Calu3 (cell line): ENCODE measurements at regions not wholly inside any gene's neighbourhood (a gene's known extent, or its start where the extent isn't known, plus 50 kb on each side); places are given as distances from the start of the nearest gene placed in this dataset.

ENCODE experiments used
- BruUV-seq: library from RNA; stranded (reverse); fragments of 400-500 nt; replicated peaks from 2 replicates; lab custom pipeline; 2021; lab: Mats Ljungman, UMichigan
- CTCF ChIA-PET: fragments of 300-600 bp; sonication (Branson Sonifier 250); formaldehyde crosslinking; loops from one replicate; lab custom pipeline; 2022; ENCODE audit warnings: antibody characterized with exemption; lab: Charles Lee
- DNase-seq: peaks from one replicate; pipeline ENCODE4 v3.0.0; 2022
- H3K27ac Mint-ChIP-seq: one replicate; pipeline ENCODE4 v1.8.0; 2022; ENCODE audit warnings: mixed read lengths; ENCODE audit not compliant: unreplicated experiment
- H3K27me3 Mint-ChIP-seq: one replicate; pipeline ENCODE4 v1.8.0; 2022; ENCODE audit warnings: mixed read lengths; ENCODE audit not compliant: unreplicated experiment
- H3K36me3 Mint-ChIP-seq: one replicate; pipeline ENCODE4 v1.8.0; 2022; ENCODE audit warnings: mild to moderate bottlenecking, moderate library complexity, mixed read lengths; ENCODE audit not compliant: insufficient read depth, unreplicated experiment
- H3K4me1 Mint-ChIP-seq: one replicate; pipeline ENCODE4 v1.8.0; 2022; ENCODE audit warnings: mild to moderate bottlenecking, low read depth, mixed read lengths; ENCODE audit not compliant: unreplicated experiment
- H3K4me3 Mint-ChIP-seq: one replicate; pipeline ENCODE4 v1.8.0; 2022; ENCODE audit warnings: mild to moderate bottlenecking, low read depth, moderate library complexity, mixed read lengths; ENCODE audit not compliant: unreplicated experiment
- H3K9me3 Mint-ChIP-seq: one replicate; pipeline ENCODE4 v1.8.0; 2022; ENCODE audit warnings: low read depth, mixed read lengths; ENCODE audit not compliant: unreplicated experiment
- intact Hi-C: fragments of 100-400 bp; cut with micrococcal nuclease; formaldehyde crosslinking; loops from one replicate; pipeline ENCODE4 v1.10.0; 2022; ENCODE audit not compliant: unreplicated experiment
- TF ChIP-seq, protein P1 (sequence below): fragments of 200-600 bp; IDR thresholded peaks from one replicate; pipeline ENCODE4 v1.8.0; 2022; ENCODE audit warnings: antibody characterized with exemption; ENCODE audit not compliant: unreplicated experiment

GRCh38 chr22:36088292-36088691, 59.7 kb upstream of the RBFOX2 start:
- intact Hi-C loops, result no loop called here
- no peaks in the 10 kb centered on the region for H3K27me3 Mint-ChIP-seq
- H3K27ac Mint-ChIP-seq, result no peak overlapping the region
- no peaks in the 10 kb centered on the region for H3K9me3 Mint-ChIP-seq
- no TSS peak for BruUV-seq
- CTCF ChIA-PET, result no interaction called here
- TF ChIP-seq, protein P1, sequence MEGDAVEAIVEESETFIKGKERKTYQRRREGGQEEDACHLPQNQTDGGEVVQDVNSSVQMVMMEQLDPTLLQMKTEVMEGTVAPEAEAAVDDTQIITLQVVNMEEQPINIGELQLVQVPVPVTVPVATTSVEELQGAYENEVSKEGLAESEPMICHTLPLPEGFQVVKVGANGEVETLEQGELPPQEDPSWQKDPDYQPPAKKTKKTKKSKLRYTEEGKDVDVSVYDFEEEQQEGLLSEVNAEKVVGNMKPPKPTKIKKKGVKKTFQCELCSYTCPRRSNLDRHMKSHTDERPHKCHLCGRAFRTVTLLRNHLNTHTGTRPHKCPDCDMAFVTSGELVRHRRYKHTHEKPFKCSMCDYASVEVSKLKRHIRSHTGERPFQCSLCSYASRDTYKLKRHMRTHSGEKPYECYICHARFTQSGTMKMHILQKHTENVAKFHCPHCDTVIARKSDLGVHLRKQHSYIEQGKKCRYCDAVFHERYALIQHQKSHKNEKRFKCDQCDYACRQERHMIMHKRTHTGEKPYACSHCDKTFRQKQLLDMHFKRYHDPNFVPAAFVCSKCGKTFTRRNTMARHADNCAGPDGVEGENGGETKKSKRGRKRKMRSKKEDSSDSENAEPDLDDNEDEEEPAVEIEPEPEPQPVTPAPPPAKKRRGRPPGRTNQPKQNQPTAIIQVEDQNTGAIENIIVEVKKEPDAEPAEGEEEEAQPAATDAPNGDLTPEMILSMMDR, result no peak
- peaks cover 7% of the 10 kb centered on the region for H3K36me3 Mint-ChIP-seq
- no peak for DNase-seq
- no peak overlapping the region for H3K4me3 Mint-ChIP-seq
- H3K4me1 Mint-ChIP-seq, result no peaks in the 10 kb centered on the region

- Mint-ChIP-seq H3K4me1 (no peaks in the 10 kb centered on the region), H3K27me3 (no peaks in the 10 kb centered on the region), H3K36me3 (peaks cover 7% of the 10 kb centered on the region), H3K9me3 (no peaks in the 10 kb centered on the region), H3K27ac (no peak overlapping the region), H3K4me3 (no peak overlapping the region)
- no peak for DNase-seq
- intact Hi-C loops, result no loop called here
- TF ChIP-seq, protein P1, result no peak
- BruUV-seq, result no TSS peak
- CTCF ChIA-PET, result interaction anchor here (0.6 kb wide), 1 partner anchor 9 kb away, joined by 3 read pairs; no protein-coding TSS in a partner anchor
Observed at GRCh38 chr22:36087784-36088183, 59.2 kb upstream of the RBFOX2 start.

- no peaks in the 10 kb centered on the region for H3K4me1 Mint-ChIP-seq
- H3K36me3 Mint-ChIP-seq, result peaks cover 7% of the 10 kb centered on the region
- no peaks in the 10 kb centered on the region for H3K9me3 Mint-ChIP-seq
- CTCF ChIA-PET, result no interaction called here
- TF ChIP-seq, protein P1, result no peak
- H3K27ac Mint-ChIP-seq, result no peak overlapping the region
- no peak overlapping the region for H3K4me3 Mint-ChIP-seq
- no TSS peak for BruUV-seq
- no peak for DNase-seq
- intact Hi-C loops, result no loop called here
- H3K27me3 Mint-ChIP-seq, result no peaks in the 10 kb centered on the region
Observed at GRCh38 chr22:36086629-36087254, 58.1 kb upstream of the RBFOX2 start.

GRCh38 chr22:36086170-36086490, 57.5 kb upstream of the RBFOX2 start:
- BruUV-seq, result no TSS peak
- intact Hi-C loops, result no loop called here
- Mint-ChIP-seq H3K36me3 (peaks cover 7% of the 10 kb centered on the region), H3K9me3 (no peaks in the 10 kb centered on the region), H3K4me3 (no peak overlapping the region), H3K4me1 (no peaks in the 10 kb centered on the region), H3K27ac (no peak overlapping the region), H3K27me3 (no peaks in the 10 kb centered on the region)
- peak; percentile 32 for DNase-seq
- CTCF ChIA-PET, result no interaction called here
- TF ChIP-seq, protein P1, result no peak
